B cell (primary cell): ENCODE measurements at regions not wholly inside any gene's neighbourhood (a gene's known extent, or its start where the extent isn't known, plus 50 kb on each side); places are given as distances from the start of the nearest gene placed in this dataset.
"Not testable (repeated sequence)": the region's sequence is repeated elsewhere in the genome, so short reads cannot be mapped to it uniquely, and the experiment has no call there.

Experiments used
- ATAC-seq: fragments of 200-7000 bp; cut with Tn5 transposase; one replicate; pipeline ENCODE4 v1.10.0; 2021; ENCODE audit warnings: low read depth, mild to moderate bottlenecking, moderate number of reproducible peaks, moderate library complexity
- CTCF ChIA-PET: fragments of 350-600 bp; sonication (Branson Sonifier 250); formaldehyde crosslinking; loops from one replicate; lab custom pipeline; 2021; ENCODE audit warnings: antibody characterized with exemption, inconsistent platforms; lab: Charles Lee
- POLR2A ChIA-PET: fragments of 350-600 bp; sonication (Branson Sonifier 250); formaldehyde crosslinking; loops from one replicate; lab custom pipeline; 2021; ENCODE audit warnings: antibody characterized with exemption; lab: Charles Lee
- DNase-seq: peaks from one replicate; pipeline ENCODE4 v3.0.0; 2013
- H2AFZ ChIP-seq: 2 replicates; pipeline ENCODE4 v1.6.1; 2012; ENCODE audit warnings: mild to moderate bottlenecking, low read depth, low read length; ENCODE audit not compliant: insufficient read depth, poor library complexity, severe bottlenecking
- H3K27ac ChIP-seq, 2 donors: 1 replicate in 1 of 2; 2 replicates in 1 of 2; pipeline ENCODE4 v1.5.1; 2012 to 2013; ENCODE audit warnings: low read length in 2 of 2, mild to moderate bottlenecking in 2 of 2, moderate library complexity in 1 of 2
- H3K27me3 ChIP-seq, 4 experiments: fragments of 200-600 bp in 1 of 4; sonication (generic) in 1 of 4; replicated peaks in 1 of 4; 1 replicate in 2 of 4; 2 replicates in 2 of 4; pipeline versions ENCODE4 v1.6.1 to v1.7.0; 2013 to 2016; ENCODE audit warnings: low read length in 3 of 4, mild to moderate bottlenecking in 2 of 4, mixed read lengths in 1 of 4, moderate library complexity in 1 of 4; ENCODE audit not compliant: insufficient read depth in 4 of 4, control insufficient read depth in 3 of 4; ENCODE audit errors: control extremely low read depth in 1 of 4
- H3K36me3 ChIP-seq, 2 experiments: replicated peaks in 1 of 2; 1 replicate in 1 of 2; 2 replicates in 1 of 2; pipeline versions ENCODE4 v1.6.1 to v1.7.1; 2013; ENCODE audit warnings: low read length in 1 of 2; ENCODE audit not compliant: insufficient read depth in 2 of 2, control insufficient read depth in 1 of 2; ENCODE audit errors: control extremely low read depth in 1 of 2, extremely low read depth in 1 of 2
- H3K4me1 ChIP-seq, 2 donors: fragments of 200-600 bp in 1 of 2; sonication (generic) in 1 of 2; 1 replicate in 1 of 2; 2 replicates in 1 of 2; pipeline versions ENCODE4 v1.5.1 to v1.6.1; 2013 to 2017; ENCODE audit warnings: low read length in 2 of 2; ENCODE audit not compliant: control insufficient read depth in 2 of 2, insufficient read depth in 2 of 2
- H3K4me2 ChIP-seq: replicated peaks from 2 replicates; pipeline ENCODE3; 2012; ENCODE audit warnings: mild to moderate bottlenecking, low read depth, low read length; ENCODE audit not compliant: poor library complexity, severe bottlenecking
- H3K4me3 ChIP-seq, 5 experiments: fragments of 200-600 bp in 1 of 5; sonication (generic) in 1 of 5; 1 replicate in 3 of 5; 2 replicates in 2 of 5; pipeline versions ENCODE4 v1.5.1 to v1.7.0; 2011 to 2016; ENCODE audit warnings: low read length in 4 of 5, mild to moderate bottlenecking in 4 of 5, low read depth in 2 of 5, control low read depth in 1 of 5, moderate library complexity in 1 of 5; ENCODE audit not compliant: insufficient read depth in 1 of 5; ENCODE audit errors: control extremely low read depth in 1 of 5, extremely low read depth in 1 of 5
- H3K79me2 ChIP-seq: fragments of 200-600 bp; sonication (generic); one replicate; pipeline ENCODE4 v1.6.0; 2016; ENCODE audit warnings: low read length; ENCODE audit not compliant: control insufficient read depth, insufficient read depth
- H3K9ac ChIP-seq: fragments of 200-600 bp; sonication (generic); 2 replicates; pipeline ENCODE4 v1.6.1; 2017; ENCODE audit warnings: mild to moderate bottlenecking, low read length, moderate library complexity
- H3K9me3 ChIP-seq, 3 donors: one replicate each; pipeline versions ENCODE4 v1.6.1 to v1.7.1; 2013; ENCODE audit warnings: low read length in 2 of 3; ENCODE audit not compliant: control insufficient read depth in 2 of 3, insufficient read depth in 1 of 3; ENCODE audit errors: control extremely low read depth in 1 of 3
- H4K20me1 ChIP-seq: 2 replicates; pipeline ENCODE4 v1.6.0; 2012; ENCODE audit warnings: mild to moderate bottlenecking, low read length; ENCODE audit not compliant: insufficient read depth, control insufficient read depth, poor library complexity, severe bottlenecking
- H3K27ac Mint-ChIP-seq: one replicate; pipeline ENCODE4 v1.8.0; 2021; ENCODE audit warnings: mixed read lengths
- H3K27me3 Mint-ChIP-seq: one replicate; pipeline ENCODE4 v1.8.0; 2021; ENCODE audit warnings: mixed read lengths
- H3K4me1 Mint-ChIP-seq: one replicate; pipeline ENCODE4 v1.8.0; 2021; ENCODE audit warnings: mixed read lengths
- H3K4me3 Mint-ChIP-seq: one replicate; pipeline ENCODE4 v1.8.0; 2021; ENCODE audit warnings: mixed read lengths
- H3K9me3 Mint-ChIP-seq: one replicate; pipeline ENCODE4 v1.8.0; 2022; ENCODE audit warnings: mixed read lengths; ENCODE audit not compliant: insufficient read depth
- EZH2 ChIP-seq: IDR thresholded peaks from 2 replicates; pipeline ENCODE4 v1.6.1; 2012; ENCODE audit warnings: borderline replicate concordance, low read depth, mild to moderate bottlenecking, moderate library complexity, low read length; ENCODE audit not compliant: insufficient read depth, poor library complexity, severe bottlenecking
- WGBS: methylation state at CpG from one replicate; pipeline ENCODE4 v1.1.5; 2013; ENCODE audit warnings: missing lambda C conversion rate; ENCODE audit not compliant: insufficient coverage; 5-methylcytosine and 5-hydroxymethylcytosine counted together
- intact Hi-C: fragments of 100-400 bp; cut with micrococcal nuclease; formaldehyde crosslinking; loops from one replicate; pipeline ENCODE4 v1.10.0; 2022
- TF ChIP-seq, protein P1 (sequence below): fragments of 200-600 bp; IDR thresholded peaks from one replicate; pipeline ENCODE4 v1.8.0; 2022; ENCODE audit warnings: antibody characterized with exemption, mild to moderate bottlenecking

DNA sequence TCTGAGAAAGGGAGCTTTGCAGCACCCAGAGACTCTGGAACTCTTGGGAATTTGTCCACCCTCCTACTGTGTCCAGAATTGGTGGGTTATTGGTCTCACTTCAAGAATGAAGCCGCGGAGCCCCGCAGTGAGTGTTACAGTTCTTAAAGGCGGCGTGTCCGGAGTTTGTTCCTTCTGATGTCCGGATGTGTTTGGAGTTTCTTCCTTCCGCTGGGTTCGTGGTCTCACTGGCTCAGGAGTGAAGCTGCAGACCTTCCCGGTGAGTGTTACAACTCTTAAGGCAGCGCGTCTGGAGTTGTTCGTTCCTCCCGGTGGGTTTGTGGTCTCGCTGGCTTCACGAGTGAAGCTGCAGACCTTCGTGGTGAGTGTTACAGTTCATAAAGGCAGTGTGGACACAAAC is 824.7 kb downstream of the LRRTM4 start:
- DNase-seq, ATAC-seq, H3K27ac ChIP-seq, H3K36me3 ChIP-seq, H3K4me3 Mint-ChIP-seq, H3K27me3 Mint-ChIP-seq, H3K27me3 ChIP-seq, POLR2A ChIA-PET, H3K4me2 ChIP-seq, intact Hi-C loops, H3K79me2 ChIP-seq, H3K9ac ChIP-seq, H3K4me3 ChIP-seq, H3K27ac Mint-ChIP-seq, H3K4me1 ChIP-seq, H3K4me1 Mint-ChIP-seq, CTCF ChIA-PET, H2AFZ ChIP-seq, H4K20me1 ChIP-seq, H3K9me3 Mint-ChIP-seq: not testable (repeated sequence)
- peaks cover 0 to 11% (median 0%) of the 10 kb centered on the region in 3 donors for H3K9me3 ChIP-seq
- 92% methylated on average over 17 of the region's 17 CpGs for WGBS

DNA sequence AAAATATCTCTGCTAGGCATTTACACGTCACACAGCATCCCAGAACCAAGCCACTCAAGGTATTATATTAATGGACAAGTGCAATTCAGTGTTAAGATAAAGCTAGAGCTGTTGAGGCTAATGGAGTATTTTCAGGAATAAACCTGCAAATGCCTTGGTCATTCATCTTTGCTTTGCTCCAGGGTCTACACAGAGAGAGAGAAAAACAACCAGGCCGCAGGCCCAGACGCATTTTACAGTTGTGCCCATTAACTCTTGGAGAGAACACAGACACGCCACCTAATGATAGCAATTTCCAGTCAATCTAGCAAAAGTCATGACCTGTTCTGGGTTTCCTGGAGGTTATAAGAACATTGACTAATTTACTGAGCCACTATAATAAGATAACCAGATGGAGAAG is 829.3 kb downstream of the LRRTM4 start:
- Mint-ChIP-seq H3K4me3 (no peak overlapping the region), H3K9me3 (peaks cover 2% of the 10 kb centered on the region), H3K27me3 (no peaks in the 10 kb centered on the region), H3K4me1 (no peaks in the 10 kb centered on the region), H3K27ac (no peak overlapping the region)
- Histone ChIP-seq H3K27ac (no peak overlapping the region), H3K36me3 (no peaks in the 10 kb centered on the region), H2AFZ (no peak overlapping the region), H3K9me3 (peaks cover 0 to 4% (median 0%) of the 10 kb centered on the region in 3 donors), H3K79me2 (no peaks in the 10 kb centered on the region), H3K9ac (no peak overlapping the region), H4K20me1 (no peaks in the 10 kb centered on the region), H3K4me1 (no peaks in the 10 kb centered on the region), H3K4me3 (no peak overlapping the region), H3K27me3 (no peaks in the 10 kb centered on the region), H3K4me2 (no peak overlapping the region)
- ChIA-PET POLR2A (no interaction called here), CTCF (no interaction called here)
- no CpG with 5 or more reads among the region's 4 CpGs for WGBS
- no peak for TF ChIP-seq EZH2
- TF ChIP-seq, protein P1, sequence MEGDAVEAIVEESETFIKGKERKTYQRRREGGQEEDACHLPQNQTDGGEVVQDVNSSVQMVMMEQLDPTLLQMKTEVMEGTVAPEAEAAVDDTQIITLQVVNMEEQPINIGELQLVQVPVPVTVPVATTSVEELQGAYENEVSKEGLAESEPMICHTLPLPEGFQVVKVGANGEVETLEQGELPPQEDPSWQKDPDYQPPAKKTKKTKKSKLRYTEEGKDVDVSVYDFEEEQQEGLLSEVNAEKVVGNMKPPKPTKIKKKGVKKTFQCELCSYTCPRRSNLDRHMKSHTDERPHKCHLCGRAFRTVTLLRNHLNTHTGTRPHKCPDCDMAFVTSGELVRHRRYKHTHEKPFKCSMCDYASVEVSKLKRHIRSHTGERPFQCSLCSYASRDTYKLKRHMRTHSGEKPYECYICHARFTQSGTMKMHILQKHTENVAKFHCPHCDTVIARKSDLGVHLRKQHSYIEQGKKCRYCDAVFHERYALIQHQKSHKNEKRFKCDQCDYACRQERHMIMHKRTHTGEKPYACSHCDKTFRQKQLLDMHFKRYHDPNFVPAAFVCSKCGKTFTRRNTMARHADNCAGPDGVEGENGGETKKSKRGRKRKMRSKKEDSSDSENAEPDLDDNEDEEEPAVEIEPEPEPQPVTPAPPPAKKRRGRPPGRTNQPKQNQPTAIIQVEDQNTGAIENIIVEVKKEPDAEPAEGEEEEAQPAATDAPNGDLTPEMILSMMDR, result no peak
- DNase-seq (no peak), ATAC-seq (no peak)
- intact Hi-C loops, result no loop called here
